SU-DHL-6 (cell line): ENCODE measurements at regions not wholly inside any gene's neighbourhood (a gene's known extent, or its start where the extent isn't known, plus 50 kb on each side); places are given as distances from the start of the nearest gene placed in this dataset.
"Not testable (repeated sequence)": the region's sequence is repeated elsewhere in the genome, so short reads cannot be mapped to it uniquely, and the experiment has no call there.

ENCODE experiments used
- CTCF ChIP-seq: fragments of 200-600 bp; sonication (generic); IDR thresholded peaks from one replicate; pipeline ENCODE4 v1.5.1; 2017; ENCODE audit warnings: antibody characterized with exemption, mild to moderate bottlenecking, low read length, moderate library complexity; ENCODE audit not compliant: insufficient read depth, poor library complexity, severe bottlenecking
- EZH2phosphoT487 ChIP-seq: fragments of 200-600 bp; sonication (generic), shearing (Covaris generic); conservative IDR thresholded peaks from 2 replicates; pipeline ENCODE4 v1.6.1; 2018; ENCODE audit warnings: mild to moderate bottlenecking, antibody characterized with exemption, low read length, moderate library complexity, mixed read lengths

GRCh38 chr16:35614883-35615282 is 2155.5 kb downstream of the TP53TG3F start:
- not testable (repeated sequence) for TF ChIP-seq CTCF, EZH2phosphoT487
